ENCODE measurements at regions not wholly inside any gene's neighbourhood (a gene's known extent, or its start where the extent isn't known, plus 50 kb on each side); places are given as distances from the start of the nearest gene placed in this dataset.

GRCh38 chr12:87796961-87797516, 232.2 kb downstream of the C12orf50 start:
- no peak overlapping the region for H3K4me3 ChIP-seq (ENCODE audit: insufficient read depth in 1 of 2, low read depth in 1 of 2, low read length in 2 of 2)
- H3K79me1 ChIP-seq (replicated peaks; ENCODE audit: low read length, poor library complexity, severe bottlenecking): no peaks in the 10 kb centered on the region
- H3K27me3 ChIP-seq (ENCODE audit: control insufficient read depth in 1 of 2, insufficient read depth in 1 of 2, low read length in 2 of 2): no peaks in the 10 kb centered on the region
- no peak overlapping the region for H3K18ac ChIP-seq (ENCODE audit: low read depth in 1 of 2, low read length in 2 of 2)
- H2BK5ac ChIP-seq (ENCODE audit: low read depth, low read length, poor library complexity, severe bottlenecking): peak overlapping the region; percentile 38
- no peak overlapping the region for H2BK15ac ChIP-seq (ENCODE audit: low read depth, poor library complexity, severe bottlenecking)
- no peaks in the 10 kb centered on the region for H3K9me3 ChIP-seq (ENCODE audit: control insufficient read depth, low read length)
- no peak overlapping the region for H2BK120ac ChIP-seq (ENCODE audit: low read depth, low read length)
- peak overlapping the region; percentile 68 for H3K27ac ChIP-seq (ENCODE audit: low read length, poor library complexity, severe bottlenecking)
- no peak overlapping the region for H3K23ac ChIP-seq (ENCODE audit: low read length in 2 of 2)
- no peaks in the 10 kb centered on the region for H3K36me3 ChIP-seq (ENCODE audit: control insufficient read depth in 1 of 2, insufficient read depth in 2 of 2, low read depth in 1 of 2, low read length in 2 of 2)
- H4K91ac ChIP-seq (ENCODE audit: low read length): no peak overlapping the region
- H2AK5ac ChIP-seq (ENCODE audit: low read length, severe bottlenecking): no peak overlapping the region
- H2BK12ac ChIP-seq (ENCODE audit: low read length in 2 of 2): no peak overlapping the region
- no peak overlapping the region for H4K8ac ChIP-seq (ENCODE audit: low read length)
- no peak overlapping the region for H3K14ac ChIP-seq (ENCODE audit: low read length in 2 of 2)
- no peak overlapping the region for H2AFZ ChIP-seq (ENCODE audit: low read depth, low read length)
- no peak overlapping the region for H3K4ac ChIP-seq (ENCODE audit: low read depth in 1 of 2, low read length in 2 of 2)
- no peaks in the 10 kb centered on the region for H3K4me1 ChIP-seq (ENCODE audit: control insufficient read depth, insufficient read depth, low read depth, low read length)
- 40% methylated on average over 1 of the region's 1 CpG for WGBS
- H3K9ac ChIP-seq (ENCODE audit: low read length): no peak overlapping the region
- DNase-seq: no peak
- H3K4me2 ChIP-seq (ENCODE audit: low read length, poor library complexity, severe bottlenecking): no peak overlapping the region

GRCh38 chr12:87795555-87795954, 233.6 kb downstream of the C12orf50 start:
- H2AK5ac ChIP-seq (ENCODE audit: low read length, severe bottlenecking): no peak overlapping the region
- DNase-seq: no peak
- H3K27ac ChIP-seq (ENCODE audit: low read length, poor library complexity, severe bottlenecking): no peak overlapping the region
- H4K8ac ChIP-seq (ENCODE audit: low read length): no peak overlapping the region
- H3K14ac ChIP-seq (ENCODE audit: low read length in 2 of 2): no peak overlapping the region
- H3K4me3 ChIP-seq (ENCODE audit: insufficient read depth in 1 of 2, low read depth in 1 of 2, low read length in 2 of 2): no peak overlapping the region
- no peaks in the 10 kb centered on the region for H3K4me1 ChIP-seq (ENCODE audit: control insufficient read depth, insufficient read depth, low read depth, low read length)
- no peak overlapping the region for H2BK15ac ChIP-seq (ENCODE audit: low read depth, poor library complexity, severe bottlenecking)
- no peak overlapping the region for H3K9ac ChIP-seq (ENCODE audit: low read length)
- H3K18ac ChIP-seq (ENCODE audit: low read depth in 1 of 2, low read length in 2 of 2): no peak overlapping the region
- no peak overlapping the region for H2BK120ac ChIP-seq (ENCODE audit: low read depth, low read length)
- H3K4me2 ChIP-seq (ENCODE audit: low read length, poor library complexity, severe bottlenecking): no peak overlapping the region
- no peak overlapping the region for H3K23ac ChIP-seq (ENCODE audit: low read length in 2 of 2)
- 83% methylated on average over 2 of the region's 2 CpGs for WGBS
- no peak overlapping the region for H3K4ac ChIP-seq (ENCODE audit: low read depth in 1 of 2, low read length in 2 of 2)
- H3K9me3 ChIP-seq (ENCODE audit: control insufficient read depth, low read length): no peaks in the 10 kb centered on the region
- H4K91ac ChIP-seq (ENCODE audit: low read length): no peak overlapping the region
- H2BK5ac ChIP-seq (ENCODE audit: low read depth, low read length, poor library complexity, severe bottlenecking): no peak overlapping the region
- no peaks in the 10 kb centered on the region for H3K79me1 ChIP-seq (replicated peaks; ENCODE audit: low read length, poor library complexity, severe bottlenecking)
- no peak overlapping the region for H2BK12ac ChIP-seq (ENCODE audit: low read length in 2 of 2)
- H2AFZ ChIP-seq (ENCODE audit: low read depth, low read length): no peak overlapping the region
- H3K36me3 ChIP-seq (ENCODE audit: control insufficient read depth in 1 of 2, insufficient read depth in 2 of 2, low read depth in 1 of 2, low read length in 2 of 2): no peaks in the 10 kb centered on the region
- H3K27me3 ChIP-seq (ENCODE audit: control insufficient read depth in 1 of 2, insufficient read depth in 1 of 2, low read length in 2 of 2): no peaks in the 10 kb centered on the region

GRCh38 chr12:87794854-87795253, 234.3 kb downstream of the C12orf50 start:
- no peaks in the 10 kb centered on the region for H3K4me1 ChIP-seq (ENCODE audit: control insufficient read depth, insufficient read depth, low read depth, low read length)
- H3K27ac ChIP-seq (ENCODE audit: low read length, poor library complexity, severe bottlenecking): no peak overlapping the region
- no peak overlapping the region for H4K8ac ChIP-seq (ENCODE audit: low read length)
- no peak overlapping the region for H2AFZ ChIP-seq (ENCODE audit: low read depth, low read length)
- no peak overlapping the region for H3K14ac ChIP-seq (ENCODE audit: low read length in 2 of 2)
- DNase-seq: peak; percentile 27
- no peaks in the 10 kb centered on the region for H3K27me3 ChIP-seq (ENCODE audit: control insufficient read depth in 1 of 2, insufficient read depth in 1 of 2, low read length in 2 of 2)
- H3K4me3 ChIP-seq (ENCODE audit: insufficient read depth in 1 of 2, low read depth in 1 of 2, low read length in 2 of 2): no peak overlapping the region
- no peaks in the 10 kb centered on the region for H3K36me3 ChIP-seq (ENCODE audit: control insufficient read depth in 1 of 2, insufficient read depth in 2 of 2, low read depth in 1 of 2, low read length in 2 of 2)
- no peaks in the 10 kb centered on the region for H3K9me3 ChIP-seq (ENCODE audit: control insufficient read depth, low read length)
- H2BK12ac ChIP-seq (ENCODE audit: low read length in 2 of 2): no peak overlapping the region
- no peak overlapping the region for H3K4ac ChIP-seq (ENCODE audit: low read depth in 1 of 2, low read length in 2 of 2)
- no peak overlapping the region for H2BK120ac ChIP-seq (ENCODE audit: low read depth, low read length)
- no peak overlapping the region for H4K91ac ChIP-seq (ENCODE audit: low read length)
- H3K4me2 ChIP-seq (ENCODE audit: low read length, poor library complexity, severe bottlenecking): no peak overlapping the region
- no peak overlapping the region for H2AK5ac ChIP-seq (ENCODE audit: low read length, severe bottlenecking)
- H3K23ac ChIP-seq (ENCODE audit: low read length in 2 of 2): no peak overlapping the region
- H3K79me1 ChIP-seq (replicated peaks; ENCODE audit: low read length, poor library complexity, severe bottlenecking): no peaks in the 10 kb centered on the region
- no peak overlapping the region for H2BK5ac ChIP-seq (ENCODE audit: low read depth, low read length, poor library complexity, severe bottlenecking)
- no peak overlapping the region for H2BK15ac ChIP-seq (ENCODE audit: low read depth, poor library complexity, severe bottlenecking)
- no peak overlapping the region for H3K9ac ChIP-seq (ENCODE audit: low read length)
- no peak overlapping the region for H3K18ac ChIP-seq (ENCODE audit: low read depth in 1 of 2, low read length in 2 of 2)
- no CpG with 5 or more reads among the region's 1 CpG for WGBS

- Histone ChIP-seq H3K14ac (ENCODE audit: low read length in 2 of 2) (no peak overlapping the region), H2BK5ac (ENCODE audit: low read depth, low read length, poor library complexity, severe bottlenecking) (peak overlapping the region; percentile 73), H3K27ac (ENCODE audit: low read length, poor library complexity, severe bottlenecking) (peak overlapping the region; percentile 72), H2AFZ (ENCODE audit: low read depth, low read length) (no peak overlapping the region), H3K9me3 (ENCODE audit: control insufficient read depth, low read length) (no peaks in the 10 kb centered on the region), H3K4me1 (ENCODE audit: control insufficient read depth, insufficient read depth, low read depth, low read length) (no peaks in the 10 kb centered on the region), H3K27me3 (ENCODE audit: control insufficient read depth in 1 of 2, insufficient read depth in 1 of 2, low read length in 2 of 2) (no peaks in the 10 kb centered on the region), H3K79me1 (replicated peaks; ENCODE audit: low read length, poor library complexity, severe bottlenecking) (no peaks in the 10 kb centered on the region), H2BK120ac (ENCODE audit: low read depth, low read length) (no peak overlapping the region), H4K91ac (ENCODE audit: low read length) (no peak overlapping the region), H3K9ac (ENCODE audit: low read length) (no peak overlapping the region), H2AK5ac (ENCODE audit: low read length, severe bottlenecking) (no peak overlapping the region), H2BK12ac (ENCODE audit: low read length in 2 of 2) (no peak overlapping the region), H4K8ac (ENCODE audit: low read length) (no peak overlapping the region), H3K23ac (ENCODE audit: low read length in 2 of 2) (no peak overlapping the region), H3K4me2 (ENCODE audit: low read length, poor library complexity, severe bottlenecking) (no peak overlapping the region), H3K36me3 (ENCODE audit: control insufficient read depth in 1 of 2, insufficient read depth in 2 of 2, low read depth in 1 of 2, low read length in 2 of 2) (no peaks in the 10 kb centered on the region), H2BK15ac (ENCODE audit: low read depth, poor library complexity, severe bottlenecking) (no peak overlapping the region), H3K4ac (ENCODE audit: low read depth in 1 of 2, low read length in 2 of 2) (no peak overlapping the region), H3K18ac (ENCODE audit: low read depth in 1 of 2, low read length in 2 of 2) (no peak overlapping the region), H3K4me3 (ENCODE audit: insufficient read depth in 1 of 2, low read depth in 1 of 2, low read length in 2 of 2) (no peak overlapping the region)
- no peak for DNase-seq
- WGBS: 98% methylated on average over 2 of the region's 2 CpGs
Measured at GRCh38 chr12:87793131-87793530, 236.1 kb downstream of the C12orf50 start.

Measured in mesenchymal stem cell (in vitro differentiated cells and primary cell).